OCI-LY7 (cell line): ENCODE measurements at regions not wholly inside any gene's neighbourhood (a gene's known extent, or its start where the extent isn't known, plus 50 kb on each side); places are given as distances from the start of the nearest gene placed in this dataset.

Experiments used
- BruUV-seq: library from RNA; stranded (reverse); fragments of 400-500 nt; replicated peaks from 2 replicates; lab custom pipeline; 2021; lab: Mats Ljungman, UMichigan
- CTCF ChIA-PET: fragments of 300-600 bp; sonication (Branson Sonifier 250); formaldehyde crosslinking; loops from one replicate; lab custom pipeline; 2022; ENCODE audit warnings: antibody characterized with exemption; ENCODE audit not compliant: unreplicated experiment; lab: Charles Lee
- POLR2A ChIA-PET: fragments of 300-600 bp; sonication (Branson Sonifier 250); formaldehyde crosslinking; loops from one replicate; lab custom pipeline; 2022; ENCODE audit warnings: antibody characterized with exemption; lab: Charles Lee
- DNase-seq: peaks from one replicate; pipeline ENCODE4 v3.0.0-alpha.2; 2015; ENCODE audit warnings: low spot score
- H2AFZ ChIP-seq: fragments of 200-600 bp; sonication (generic), shearing (Covaris generic); 2 replicates; pipeline ENCODE4 v1.6.1; 2014; ENCODE audit warnings: mild to moderate bottlenecking, antibody characterized with exemption, low read length, moderate library complexity
- H3K27ac ChIP-seq: fragments of 200-600 bp; sonication (generic); 2 replicates; pipeline ENCODE4 v1.5.1; 2014; ENCODE audit warnings: mixed run types, low read depth, mild to moderate bottlenecking, moderate library complexity, low read length, inconsistent platforms; ENCODE audit not compliant: poor library complexity, severe bottlenecking
- H3K36me3 ChIP-seq: fragments of 200-600 bp; sonication (generic); 2 replicates; pipeline ENCODE4 v1.6.1; 2014; ENCODE audit warnings: mild to moderate bottlenecking, antibody characterized with exemption, low read length, moderate library complexity, mixed read lengths; ENCODE audit not compliant: insufficient read depth
- H3K4me1 ChIP-seq: fragments of 200-600 bp; sonication (generic); 2 replicates; pipeline ENCODE4 v1.5.1; 2014; ENCODE audit warnings: mild to moderate bottlenecking, low read length; ENCODE audit not compliant: insufficient read depth, poor library complexity, severe bottlenecking
- H3K4me2 ChIP-seq: fragments of 200-600 bp; sonication (generic); 2 replicates; pipeline ENCODE4 v1.6.1; 2014; ENCODE audit warnings: mild to moderate bottlenecking, low read length
- H3K4me3 ChIP-seq: fragments of 200-600 bp; sonication (generic); 2 replicates; pipeline ENCODE4 v1.5.1; 2014; ENCODE audit warnings: mild to moderate bottlenecking, low read depth, low read length; ENCODE audit not compliant: poor library complexity, severe bottlenecking
- H3K79me2 ChIP-seq: fragments of 200-600 bp; sonication (generic); 2 replicates; pipeline ENCODE4 v1.6.1; 2016; ENCODE audit warnings: low read depth, mild to moderate bottlenecking, low read length, moderate library complexity, mixed read lengths; ENCODE audit not compliant: insufficient read depth
- H3K9me2 ChIP-seq: fragments of 200-600 bp; sonication (generic); 2 replicates; pipeline ENCODE4 v1.6.1; 2016; ENCODE audit warnings: mild to moderate bottlenecking, low read length, mixed read lengths; ENCODE audit not compliant: insufficient read depth
- H3K9me3 ChIP-seq: fragments of 200-600 bp; sonication (generic); 2 replicates; pipeline ENCODE4 v1.6.1; 2014; ENCODE audit warnings: mild to moderate bottlenecking, mixed run types, low read length, mixed read lengths
- H4K20me1 ChIP-seq: fragments of 200-600 bp; sonication (generic); 2 replicates; pipeline ENCODE4 v1.6.1; 2014; ENCODE audit warnings: mild to moderate bottlenecking, antibody characterized with exemption, low read length, moderate library complexity, mixed read lengths; ENCODE audit not compliant: insufficient read depth
- EZH2phosphoT487 ChIP-seq: fragments of 200-600 bp; sonication (generic); IDR thresholded peaks from 2 replicates; pipeline ENCODE4 v1.6.1; 2018; ENCODE audit warnings: low read depth, borderline replicate concordance, mild to moderate bottlenecking, mixed run types, antibody characterized with exemption, low read length, moderate library complexity, mixed read lengths
- intact Hi-C: fragments of 100-400 bp; cut with micrococcal nuclease; formaldehyde crosslinking; loops from one replicate; pipeline ENCODE4 v1.10.0; 2022; ENCODE audit not compliant: unreplicated experiment
- TF ChIP-seq, protein P1 (sequence below): fragments of 200-600 bp; sonication (generic); conservative IDR thresholded peaks from 2 replicates; pipeline ENCODE4 v1.5.1; 2014; ENCODE audit warnings: mild to moderate bottlenecking, antibody characterized with exemption, low read length, moderate library complexity, mixed read lengths

- Histone ChIP-seq H3K27ac (no peak overlapping the region), H3K4me2 (no peak overlapping the region), H3K79me2 (no peaks in the 10 kb centered on the region), H3K9me2 (no peaks in the 10 kb centered on the region), H3K4me1 (no peaks in the 10 kb centered on the region), H4K20me1 (no peaks in the 10 kb centered on the region), H3K36me3 (no peaks in the 10 kb centered on the region), H3K9me3 (no peaks in the 10 kb centered on the region), H2AFZ (no peak overlapping the region), H3K4me3 (no peak overlapping the region)
- ChIA-PET POLR2A (no interaction called here), CTCF (no interaction called here)
- TF ChIP-seq, protein P1, sequence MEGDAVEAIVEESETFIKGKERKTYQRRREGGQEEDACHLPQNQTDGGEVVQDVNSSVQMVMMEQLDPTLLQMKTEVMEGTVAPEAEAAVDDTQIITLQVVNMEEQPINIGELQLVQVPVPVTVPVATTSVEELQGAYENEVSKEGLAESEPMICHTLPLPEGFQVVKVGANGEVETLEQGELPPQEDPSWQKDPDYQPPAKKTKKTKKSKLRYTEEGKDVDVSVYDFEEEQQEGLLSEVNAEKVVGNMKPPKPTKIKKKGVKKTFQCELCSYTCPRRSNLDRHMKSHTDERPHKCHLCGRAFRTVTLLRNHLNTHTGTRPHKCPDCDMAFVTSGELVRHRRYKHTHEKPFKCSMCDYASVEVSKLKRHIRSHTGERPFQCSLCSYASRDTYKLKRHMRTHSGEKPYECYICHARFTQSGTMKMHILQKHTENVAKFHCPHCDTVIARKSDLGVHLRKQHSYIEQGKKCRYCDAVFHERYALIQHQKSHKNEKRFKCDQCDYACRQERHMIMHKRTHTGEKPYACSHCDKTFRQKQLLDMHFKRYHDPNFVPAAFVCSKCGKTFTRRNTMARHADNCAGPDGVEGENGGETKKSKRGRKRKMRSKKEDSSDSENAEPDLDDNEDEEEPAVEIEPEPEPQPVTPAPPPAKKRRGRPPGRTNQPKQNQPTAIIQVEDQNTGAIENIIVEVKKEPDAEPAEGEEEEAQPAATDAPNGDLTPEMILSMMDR: peak; percentile 67
- TF ChIP-seq EZH2phosphoT487: no peak
- BruUV-seq: no TSS peak
- intact Hi-C loops: no loop called here
- no peak for DNase-seq
Measured at GRCh38 chr16:27698266-27698665, 148.3 kb downstream of the KATNIP start.

- H3K4me2 ChIP-seq: no peak overlapping the region
Measured at GRCh38 chr16:27698746-27699145, 148.8 kb downstream of the KATNIP start.

GRCh38 chr16:27699540-27699939, 149.6 kb downstream of the KATNIP start:
- no TSS peak for BruUV-seq
- Histone ChIP-seq H3K36me3 (no peaks in the 10 kb centered on the region), H3K9me2 (no peaks in the 10 kb centered on the region), H3K4me1 (no peaks in the 10 kb centered on the region), H3K4me2 (no peak overlapping the region), H3K9me3 (no peaks in the 10 kb centered on the region), H4K20me1 (no peaks in the 10 kb centered on the region), H3K27ac (no peak overlapping the region), H3K79me2 (no peaks in the 10 kb centered on the region), H3K4me3 (no peak overlapping the region), H2AFZ (no peak overlapping the region)
- no peak for DNase-seq
- intact Hi-C loops: no loop called here
- POLR2A ChIA-PET: no interaction called here
- TF ChIP-seq EZH2phosphoT487: no peak
- TF ChIP-seq, protein P1: no peak
- CTCF ChIA-PET: interaction anchor here (0.6 kb wide), 1 partner anchor 274 kb away, joined by 3 read pairs; no protein-coding TSS in a partner anchor

More at GRCh38 chr16:27698746-27699145, 148.8 kb downstream of the KATNIP start:
- H3K79me2 ChIP-seq: no peaks in the 10 kb centered on the region
- no peaks in the 10 kb centered on the region for H3K9me2 ChIP-seq
- intact Hi-C loops: no loop called here
- H3K4me3 ChIP-seq: no peak overlapping the region
- TF ChIP-seq EZH2phosphoT487: no peak
- TF ChIP-seq, protein P1: no peak
- ChIA-PET POLR2A (no interaction called here), CTCF (no interaction called here)
- no peaks in the 10 kb centered on the region for H3K36me3 ChIP-seq
- BruUV-seq: no TSS peak
- DNase-seq: no peak
- no peaks in the 10 kb centered on the region for H3K9me3 ChIP-seq
- H4K20me1 ChIP-seq: no peaks in the 10 kb centered on the region
- H3K4me1 ChIP-seq: no peaks in the 10 kb centered on the region
- H2AFZ ChIP-seq: no peak overlapping the region
- no peak overlapping the region for H3K27ac ChIP-seq
